Right hindlimb (tissue), 1 donor: ENCODE measurements at regions not wholly inside any gene's neighbourhood (a gene's known extent, or its start where the extent isn't known, plus 50 kb on each side); places are given as distances from the start of the nearest gene placed in this dataset.

Experiments used
- DNase-seq: peaks from one replicate; pipeline ENCODE4 v3.0.0-alpha.2; 2018

GRCh38 chr1:29502911-29503840, 266.9 kb downstream of the PTPRU start:
- DNase-seq = peak; percentile 32

GRCh38 chr1:29502225-29502910, 266.0 kb downstream of the PTPRU start:
- no peak for DNase-seq

GRCh38 chr1:29501227-29501976, 265.1 kb downstream of the PTPRU start:
- DNase-seq = peak; percentile 6

- peak; percentile 7 for DNase-seq
Measured at GRCh38 chr1:29500651-29501050, 264.3 kb downstream of the PTPRU start.

GRCh38 chr1:29500041-29500440, 263.7 kb downstream of the PTPRU start:
- DNase-seq = peak; percentile 4

GRCh38 chr1:29499104-29499650, 262.9 kb downstream of the PTPRU start:
- peak; percentile 7 for DNase-seq

GRCh38 chr1:29498126-29499103, 262.1 kb downstream of the PTPRU start:
- peak; percentile 9 for DNase-seq

- peak; percentile 2 for DNase-seq
Measured at GRCh38 chr1:29497395-29498125, 261.2 kb downstream of the PTPRU start.

GRCh38 chr1:29496701-29497100, 260.4 kb downstream of the PTPRU start:
- no peak for DNase-seq

GRCh38 chr1:29490204-29490934, 254.0 kb downstream of the PTPRU start:
- no peak for DNase-seq

GRCh38 chr1:29489471-29489870, 253.1 kb downstream of the PTPRU start:
- DNase-seq = no peak

- no peak for DNase-seq
Measured at GRCh38 chr1:29488794-29489311, 252.5 kb downstream of the PTPRU start.

- no peak for DNase-seq
Measured at GRCh38 chr1:29488086-29488793, 251.9 kb downstream of the PTPRU start.

- no peak for DNase-seq
Measured at GRCh38 chr1:29487291-29487690, 251.0 kb downstream of the PTPRU start.

- no peak for DNase-seq
Measured at GRCh38 chr1:29485096-29485925, 249.0 kb downstream of the PTPRU start.

GRCh38 chr1:29482991-29483390, 246.7 kb downstream of the PTPRU start:
- no peak for DNase-seq

- DNase-seq = no peak
Measured at GRCh38 chr1:29482064-29482463, 245.7 kb downstream of the PTPRU start.

GRCh38 chr1:29481031-29481430, 244.7 kb downstream of the PTPRU start:
- DNase-seq = no peak
